NCI-H82 treated with DMSO at 0.1 percent for 48 hours (cell line): ENCODE measurements at regions not wholly inside any gene's neighbourhood (a gene's known extent, or its start where the extent isn't known, plus 50 kb on each side); places are given as distances from the start of the nearest gene placed in this dataset.

Experiments
- DNase-seq: peaks from one replicate; lab custom pipeline; 2025; ENCODE audit not compliant: unreplicated experiment; lab: John Stamatoyannopoulos, UW

- no peak for DNase-seq
Observed at GRCh38 chr12:20213723-20214625, 154.4 kb upstream of the PDE3A start.

GRCh38 chr12:20220339-20220738 lies 148.0 kb upstream of the PDE3A start:
- peak; percentile 42 for DNase-seq

GRCh38 chr12:20232931-20233675 lies 135.2 kb upstream of the PDE3A start:
- no peak for DNase-seq

GRCh38 chr12:20234474-20234873 lies 133.9 kb upstream of the PDE3A start:
- DNase-seq: no peak

GRCh38 chr12:20237091-20237490 lies 131.2 kb upstream of the PDE3A start:
- DNase-seq: no peak

DNA sequence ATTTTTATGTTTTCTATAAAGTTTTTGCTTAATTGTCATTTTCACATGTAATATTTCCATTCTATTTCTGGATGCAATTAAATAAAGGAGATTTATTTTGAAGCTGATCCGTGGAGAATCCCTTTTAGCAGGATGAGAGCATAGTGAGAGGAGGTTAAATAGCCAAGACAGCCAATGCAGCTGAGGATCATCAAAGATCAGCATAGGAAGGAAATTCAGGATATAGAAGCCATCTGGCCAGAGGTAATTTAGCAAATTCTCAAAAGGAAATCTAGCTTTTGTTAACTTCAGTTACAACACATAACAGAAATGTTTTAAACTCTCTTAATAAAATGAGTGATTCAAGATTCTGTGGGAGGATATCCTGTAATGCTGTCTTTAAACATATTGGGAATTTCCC lies 122.8 kb upstream of the PDE3A start:
- no peak for DNase-seq

GRCh38 chr12:20248646-20249045 lies 119.7 kb upstream of the PDE3A start:
- DNase-seq: no peak

- DNase-seq: no peak
Observed at GRCh38 chr12:20250761-20251160, 117.6 kb upstream of the PDE3A start.

DNA sequence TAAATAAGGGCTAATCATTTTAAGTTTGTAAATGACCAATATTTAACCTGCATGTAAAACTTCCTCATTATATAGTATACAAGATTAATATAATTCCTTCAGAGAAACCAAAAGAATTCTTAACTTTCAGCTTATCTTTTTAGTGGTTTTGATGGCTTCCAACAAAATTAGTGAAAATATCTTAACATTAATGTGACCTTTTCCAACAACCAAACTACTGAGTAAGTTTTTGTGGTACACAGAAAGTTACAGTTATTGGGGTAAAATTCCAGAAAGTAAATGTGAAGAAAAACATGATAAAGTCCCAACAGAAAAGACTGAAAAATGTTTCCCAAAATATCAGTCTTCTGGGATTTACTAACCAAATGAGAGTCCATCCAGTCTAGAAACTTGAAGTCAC lies 111.0 kb upstream of the PDE3A start:
- DNase-seq: no peak

- DNase-seq: no peak
Observed at GRCh38 chr12:20259786-20260185, 108.6 kb upstream of the PDE3A start.

DNA sequence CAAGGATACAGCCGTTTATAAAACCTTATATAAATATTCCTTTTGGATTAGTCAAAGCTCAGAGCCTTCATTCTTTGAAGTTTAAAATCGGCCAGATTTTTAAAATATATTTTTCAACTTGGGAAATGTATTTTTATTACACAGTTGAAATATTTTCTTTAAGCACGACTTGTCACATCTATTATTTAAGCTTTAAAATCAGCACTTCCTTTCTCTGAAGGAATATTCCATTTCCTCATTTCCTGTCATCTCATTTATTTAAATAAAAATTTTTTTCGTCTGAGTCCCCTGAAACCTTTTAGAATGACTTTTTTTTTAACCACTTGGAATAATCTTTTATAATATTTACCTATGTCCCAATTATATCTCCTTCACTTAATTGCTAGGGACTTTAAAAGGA lies 107.5 kb upstream of the PDE3A start:
- DNase-seq: no peak

- no peak for DNase-seq
Observed at GRCh38 chr12:20262119-20262518, 106.2 kb upstream of the PDE3A start.

DNA sequence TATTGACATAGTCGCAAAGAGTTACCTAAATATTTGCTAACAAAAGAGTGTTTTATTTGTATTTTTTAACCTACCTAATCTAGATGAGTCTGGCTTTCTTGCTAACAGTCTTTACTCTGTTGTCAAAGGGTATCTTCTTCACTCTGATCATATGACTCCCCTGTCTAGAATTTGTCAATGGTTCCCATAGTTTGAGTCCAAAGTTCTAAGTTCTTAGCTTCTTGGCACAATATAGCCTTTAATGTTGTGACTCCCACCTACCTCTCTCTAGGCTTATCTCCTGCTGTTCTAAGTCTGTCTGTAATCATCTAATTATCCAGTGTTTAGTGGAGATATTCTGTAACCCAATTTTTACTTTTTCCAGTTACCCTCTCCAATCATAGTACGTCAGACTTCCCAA lies 104.3 kb upstream of the PDE3A start:
- no peak for DNase-seq

DNA sequence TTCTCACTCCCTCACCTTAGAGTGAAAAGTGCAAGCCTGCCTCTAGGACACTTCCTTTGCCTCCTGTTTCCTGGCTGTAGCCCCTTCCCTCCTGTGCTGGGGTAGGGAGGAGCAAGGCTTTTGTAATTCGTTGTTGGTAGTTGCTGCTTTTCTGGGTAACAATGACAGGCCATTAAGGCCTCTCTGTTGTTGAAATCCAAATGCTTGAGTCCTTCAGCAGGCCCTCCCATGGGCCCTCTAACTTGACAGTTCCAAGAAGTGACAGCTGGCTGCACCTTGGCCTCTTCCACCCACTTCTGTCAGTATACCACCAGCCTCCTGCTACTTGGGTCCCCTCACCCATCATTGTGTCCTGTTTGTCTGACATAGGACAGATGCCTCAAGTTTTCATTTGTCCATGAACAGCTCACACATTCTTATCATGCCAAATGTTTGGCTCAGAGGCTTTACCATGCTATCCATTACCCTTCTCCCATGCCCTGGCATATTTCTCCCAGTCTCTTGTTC lies 103.7 kb upstream of the PDE3A start:
- DNase-seq: no peak

DNA sequence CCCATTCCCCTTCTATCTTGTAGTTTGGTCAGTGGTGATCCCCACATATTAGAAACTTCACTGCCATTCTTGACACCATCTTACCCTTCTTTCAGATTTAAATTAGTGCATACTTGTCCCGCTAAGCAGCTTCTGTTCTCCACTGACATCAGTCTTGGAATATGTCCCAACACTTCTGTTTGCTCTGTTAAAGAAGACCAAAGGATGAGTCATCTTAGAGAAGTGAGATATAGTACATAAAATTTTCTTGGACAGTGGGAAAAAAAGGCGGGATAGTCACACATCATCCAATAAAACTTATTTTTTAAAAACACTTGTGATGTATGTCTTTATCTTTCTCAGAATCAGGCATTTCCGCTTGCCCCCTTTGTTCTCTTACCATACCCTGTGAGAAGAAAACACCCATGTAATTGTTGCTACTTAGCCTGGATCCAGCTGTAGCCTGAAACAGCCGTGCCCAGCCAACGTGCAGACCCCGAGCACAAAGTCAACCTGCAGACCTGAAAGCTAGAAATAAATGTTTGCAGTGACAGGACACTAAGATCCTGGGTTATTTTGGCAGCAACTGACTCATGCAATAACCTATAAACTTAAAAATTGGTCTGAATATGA lies 100.1 kb upstream of the PDE3A start:
- DNase-seq: no peak

DNA sequence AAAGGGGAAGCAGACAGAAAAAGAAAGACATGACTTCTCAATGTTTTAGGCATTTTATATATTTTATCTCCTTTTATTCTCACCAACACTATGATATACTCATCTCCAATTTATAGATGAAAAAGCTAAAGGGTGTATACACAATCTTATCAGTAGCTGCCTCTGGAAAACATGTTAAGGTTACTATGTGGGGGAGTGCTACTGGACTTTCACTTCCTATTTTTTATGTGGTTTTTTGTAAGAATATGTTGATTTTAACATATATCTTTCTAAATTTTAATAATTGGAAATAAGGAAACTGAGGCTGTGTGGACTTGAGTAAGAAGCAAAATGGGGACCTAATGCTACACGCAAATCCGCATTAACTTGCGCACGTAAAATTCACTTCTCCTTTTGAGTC lies 99.6 kb upstream of the PDE3A start:
- no peak for DNase-seq

DNA sequence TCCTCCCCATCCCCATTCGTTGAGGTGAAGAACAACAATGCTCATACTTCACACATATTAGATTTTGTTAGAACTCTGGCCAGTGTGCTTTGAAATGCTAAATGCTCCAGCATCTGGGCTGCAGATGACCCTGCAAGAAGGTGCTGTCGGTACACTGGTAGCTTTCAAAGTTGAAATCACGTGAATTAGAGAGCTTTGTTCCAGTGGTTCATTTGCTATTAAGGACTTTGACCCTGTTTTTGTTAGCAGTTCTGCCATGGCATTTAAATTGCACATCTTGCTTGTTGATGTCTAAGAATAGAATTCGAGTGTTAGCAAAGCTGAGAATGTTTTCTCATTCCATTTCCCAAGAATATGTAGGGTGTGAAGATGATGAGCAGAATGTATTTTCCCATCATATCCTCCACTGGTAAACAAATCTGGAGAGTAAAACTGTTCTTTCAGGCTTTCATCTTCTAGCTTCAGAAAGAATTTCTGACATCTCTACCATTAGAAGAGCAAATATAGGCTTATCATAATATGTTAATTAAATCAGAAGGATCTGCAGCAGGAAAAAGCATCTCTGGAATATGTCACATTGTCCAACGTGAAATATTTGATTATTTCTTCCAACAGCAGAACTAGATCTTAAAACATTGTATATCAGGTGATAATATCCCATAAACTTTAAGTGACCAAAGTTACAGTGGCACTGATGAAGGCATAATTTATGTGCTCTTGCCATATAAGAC lies 98.8 kb upstream of the PDE3A start:
- no peak for DNase-seq

DNA sequence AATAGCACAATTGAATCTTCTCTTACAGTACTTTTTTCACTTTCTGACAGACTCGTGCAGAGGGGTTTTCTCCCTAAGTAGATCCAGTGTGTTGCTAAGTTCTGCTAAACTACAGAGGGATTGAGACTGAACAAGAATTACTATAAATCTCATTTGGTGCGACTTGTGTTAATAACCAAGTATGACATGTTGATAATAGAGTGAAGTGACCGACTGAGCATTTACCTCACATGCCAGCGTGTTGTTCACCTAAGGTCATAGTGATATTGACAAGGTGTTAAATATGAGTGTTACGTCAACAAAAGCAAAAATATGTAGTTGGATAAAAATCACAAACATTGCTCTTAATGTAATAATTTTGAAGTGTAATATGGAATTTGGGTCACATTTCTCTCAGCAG lies 97.8 kb upstream of the PDE3A start:
- DNase-seq: no peak

GRCh38 chr12:20272161-20272560 lies 96.2 kb upstream of the PDE3A start:
- DNase-seq: no peak

GRCh38 chr12:20272801-20273200 lies 95.5 kb upstream of the PDE3A start:
- no peak for DNase-seq

DNA sequence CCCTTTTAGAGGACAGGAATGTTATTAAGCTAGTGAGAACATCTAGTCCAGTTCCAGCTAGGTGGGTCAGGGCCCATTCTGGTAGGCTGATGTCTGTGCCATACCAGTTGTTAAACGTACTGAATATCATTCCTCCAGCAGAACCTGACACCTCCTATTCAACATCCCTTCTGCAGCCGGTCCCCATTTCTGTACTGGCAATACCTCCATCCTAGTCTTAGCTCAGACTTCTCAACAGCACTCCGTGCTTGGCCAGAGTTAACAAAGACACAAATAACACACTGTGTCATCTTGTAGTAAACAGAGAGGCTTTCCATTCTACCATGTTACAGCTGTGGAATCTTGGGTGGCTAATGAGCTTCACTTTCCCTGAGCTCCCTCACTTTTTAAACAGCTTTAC lies 94.3 kb upstream of the PDE3A start:
- no peak for DNase-seq
